CD14-positive monocyte (primary cell): ENCODE measurements at regions not wholly inside any gene's neighbourhood (a gene's known extent, or its start where the extent isn't known, plus 50 kb on each side); places are given as distances from the start of the nearest gene placed in this dataset.

Experiments used
- DNase-seq, 3 donors: peaks; one replicate each; pipeline ENCODE4 v3.0.0-alpha.2; 2011 to 2022
- H2AFZ ChIP-seq: 2 replicates; pipeline ENCODE4 v1.6.0; 2012; ENCODE audit warnings: mild to moderate bottlenecking, low read depth, low read length, inconsistent platforms; ENCODE audit not compliant: insufficient read depth, poor library complexity, severe bottlenecking
- H3K27ac ChIP-seq, 2 donors: 1 replicate in 1 of 2; 2 replicates in 1 of 2; pipeline ENCODE4 v1.5.1; 2012 to 2013; ENCODE audit warnings: low read length in 2 of 2, control low read depth in 1 of 2, inconsistent platforms in 1 of 2, low read depth in 1 of 2, mild to moderate bottlenecking in 1 of 2
- H3K27me3 ChIP-seq, 2 donors: one replicate each; pipeline versions ENCODE4 v1.6.0 to v1.6.1; 2011 to 2013; ENCODE audit warnings: low read length in 2 of 2; ENCODE audit not compliant: control insufficient read depth in 2 of 2, insufficient read depth in 2 of 2
- H3K36me3 ChIP-seq, 2 donors: replicated peaks in 1 of 2; 1 replicate in 1 of 2; 2 replicates in 1 of 2; pipeline versions ENCODE4 v1.5.1 to v1.6.1; 2012 to 2013; ENCODE audit warnings: low read length in 2 of 2, control low read depth in 1 of 2, inconsistent platforms in 1 of 2, mild to moderate bottlenecking in 1 of 2; ENCODE audit not compliant: insufficient read depth in 2 of 2, control insufficient read depth in 1 of 2
- H3K4me1 ChIP-seq, 2 donors: 1 replicate in 1 of 2; 2 replicates in 1 of 2; pipeline versions ENCODE4 v1.5.1 to v1.6.1; 2012 to 2013; ENCODE audit warnings: low read length in 2 of 2, control low read depth in 1 of 2, inconsistent platforms in 1 of 2, mild to moderate bottlenecking in 1 of 2, moderate library complexity in 1 of 2; ENCODE audit not compliant: insufficient read depth in 2 of 2, control insufficient read depth in 1 of 2
- H3K4me2 ChIP-seq: replicated peaks from 2 replicates; pipeline ENCODE3; 2012; ENCODE audit warnings: low read length, moderate library complexity, mild to moderate bottlenecking; ENCODE audit not compliant: poor library complexity, severe bottlenecking; ENCODE audit errors: extremely low read depth
- H3K4me3 ChIP-seq, 3 experiments: fragments of 200-600 bp in 1 of 3; sonication (generic) in 1 of 3; replicated peaks in 1 of 3; 1 replicate in 2 of 3; 2 replicates in 1 of 3; pipeline ENCODE4 v1.5.1; 2011 to 2013; ENCODE audit warnings: low read length in 3 of 3, mild to moderate bottlenecking in 3 of 3, control low read depth in 2 of 3, low read depth in 2 of 3, inconsistent platforms in 1 of 3, moderate library complexity in 1 of 3
- H3K79me2 ChIP-seq: 2 replicates; pipeline ENCODE4 v1.6.0; 2012; ENCODE audit warnings: mild to moderate bottlenecking, control low read depth, inconsistent platforms, low read length, moderate library complexity; ENCODE audit not compliant: insufficient read depth
- H3K9ac ChIP-seq: 2 replicates; pipeline ENCODE4 v1.6.0; 2017; ENCODE audit warnings: low read length, mild to moderate bottlenecking; ENCODE audit not compliant: insufficient read depth, poor library complexity, severe bottlenecking
- H3K9me3 ChIP-seq, 2 donors: replicated peaks in 1 of 2; 1 replicate in 1 of 2; 2 replicates in 1 of 2; pipeline versions ENCODE4 v1.5.1 to v1.6.1; 2012 to 2013; ENCODE audit warnings: low read length in 2 of 2, control low read depth in 1 of 2; ENCODE audit not compliant: control insufficient read depth in 1 of 2, insufficient read depth in 1 of 2
- H4K20me1 ChIP-seq: 2 replicates; pipeline ENCODE4 v1.6.0; 2012; ENCODE audit warnings: mild to moderate bottlenecking, low read length, control low read depth, moderate library complexity; ENCODE audit not compliant: insufficient read depth
- H3K27ac Mint-ChIP-seq, 7 donors: one replicate each; pipeline ENCODE4 v1.8.0; 2020; ENCODE audit warnings: mild to moderate bottlenecking in 7 of 7, mixed read lengths in 7 of 7, moderate library complexity in 6 of 7, inconsistent platforms in 2 of 7
- H3K27me3 Mint-ChIP-seq, 3 donors: one replicate each; pipeline ENCODE4 v1.8.0; 2021 to 2022; ENCODE audit warnings: low read depth in 3 of 3, mild to moderate bottlenecking in 3 of 3, mixed read lengths in 3 of 3, moderate library complexity in 3 of 3, inconsistent platforms in 1 of 3
- H3K36me3 Mint-ChIP-seq, 2 donors: one replicate each; pipeline ENCODE4 v1.8.0; 2020; ENCODE audit warnings: mixed read lengths in 2 of 2, inconsistent platforms in 1 of 2, mild to moderate bottlenecking in 1 of 2
- H3K4me1 Mint-ChIP-seq: one replicate; pipeline ENCODE4 v1.8.0; 2020; ENCODE audit warnings: mild to moderate bottlenecking, mixed read lengths
- H3K4me3 Mint-ChIP-seq, 2 donors: one replicate each; pipeline ENCODE4 v1.8.0; 2020; ENCODE audit warnings: mild to moderate bottlenecking in 2 of 2, mixed read lengths in 2 of 2, moderate library complexity in 1 of 2
- H3K9me3 Mint-ChIP-seq, 7 donors: one replicate each; pipeline ENCODE4 v1.8.0; 2020 to 2022; ENCODE audit warnings: mixed read lengths in 7 of 7, mild to moderate bottlenecking in 6 of 7, moderate library complexity in 6 of 7, inconsistent platforms in 2 of 7
- CTCF ChIP-seq: fragments of 200-600 bp; IDR thresholded peaks from one replicate; pipeline ENCODE4 v1.8.0; 2022; ENCODE audit warnings: antibody characterized with exemption, mild to moderate bottlenecking
- WGBS: methylation state at CpG from one replicate; pipeline ENCODE4 v1.1.5; 2013; ENCODE audit warnings: missing lambda C conversion rate; ENCODE audit not compliant: insufficient coverage; 5-methylcytosine and 5-hydroxymethylcytosine counted together
- intact Hi-C, 2 donors: fragments of 100-400 bp; cut with micrococcal nuclease; formaldehyde crosslinking; loops; one replicate each; pipeline versions ENCODE4 v1.15.0 to v1.15.1; 2023

GRCh38 chr6:85754894-85755293, 112.2 kb upstream of the SYNCRIP start:
- H3K27ac Mint-ChIP-seq, result no peak overlapping the region

GRCh38 chr6:85752602-85753001, 109.9 kb upstream of the SYNCRIP start:
- no peaks in the 10 kb centered on the region for H3K4me1 Mint-ChIP-seq
- H3K4me3 Mint-ChIP-seq, result no peak overlapping the region
- Histone ChIP-seq H2AFZ (no peak overlapping the region), H3K36me3 (no peaks in the 10 kb centered on the region), H3K4me2 (no peak overlapping the region), H3K9ac (no peak overlapping the region), H4K20me1 (no peaks in the 10 kb centered on the region), H3K79me2 (no peaks in the 10 kb centered on the region), H3K9me3 (no peaks in the 10 kb centered on the region), H3K27me3 (no peaks in the 10 kb centered on the region), H3K27ac (no peak overlapping the region), H3K4me3 (no peak overlapping the region), H3K4me1 (no peaks in the 10 kb centered on the region)
- no peak for DNase-seq
- WGBS, result no CpG with 5 or more reads among the region's 5 CpGs
- intact Hi-C loops, result no loop called here
- peaks cover 2 to 9% (median 4%) of the 10 kb centered on the region in 3 donors for H3K27me3 Mint-ChIP-seq
- no peak for TF ChIP-seq CTCF
- H3K27ac Mint-ChIP-seq, result no peak overlapping the region
- no peaks in the 10 kb centered on the region for H3K36me3 Mint-ChIP-seq
- peaks cover 0 to 2% (median 0%) of the 10 kb centered on the region in 7 donors for H3K9me3 Mint-ChIP-seq

More at GRCh38 chr6:85754894-85755293, 112.2 kb upstream of the SYNCRIP start:
- H3K79me2 ChIP-seq, result no peaks in the 10 kb centered on the region
- no peak overlapping the region for H3K9ac ChIP-seq
- no peaks in the 10 kb centered on the region for H3K4me1 Mint-ChIP-seq
- H3K4me2 ChIP-seq, result no peak overlapping the region
- H3K27ac ChIP-seq, result no peak overlapping the region
- intact Hi-C loops, result no loop called here
- H3K4me1 ChIP-seq, result no peaks in the 10 kb centered on the region
- DNase-seq, result no peak
- TF ChIP-seq CTCF, result no peak
- no peak overlapping the region for H2AFZ ChIP-seq
- no peak overlapping the region for H3K4me3 Mint-ChIP-seq
- peaks cover 0 to 2% (median 0%) of the 10 kb centered on the region in 7 donors for H3K9me3 Mint-ChIP-seq
- no peaks in the 10 kb centered on the region for H3K36me3 ChIP-seq
- no peaks in the 10 kb centered on the region for H3K9me3 ChIP-seq
- H3K27me3 ChIP-seq, result no peaks in the 10 kb centered on the region
- H3K4me3 ChIP-seq, result no peak overlapping the region
- no CpG with 5 or more reads among the region's 2 CpGs for WGBS
- no peaks in the 10 kb centered on the region for H4K20me1 ChIP-seq
- H3K36me3 Mint-ChIP-seq, result no peaks in the 10 kb centered on the region
- peaks cover 2 to 6% (median 4%) of the 10 kb centered on the region in 3 donors for H3K27me3 Mint-ChIP-seq
